ENCODE measurements at regions not wholly inside any gene's neighbourhood (a gene's known extent, or its start where the extent isn't known, plus 50 kb on each side); places are given as distances from the start of the nearest gene placed in this dataset.

GRCh38 chr7:85815526-85815925 lies 628.7 kb upstream of the SEMA3D start:
- no peak for TF ChIP-seq CTCF (IDR thresholded peaks at IDR 0.05)
- no peak for TF ChIP-seq POLR2A (IDR thresholded peaks at IDR 0.05)
